ENCODE measurements at regions not wholly inside any gene's neighbourhood (a gene's known extent, or its start where the extent isn't known, plus 50 kb on each side); places are given as distances from the start of the nearest gene placed in this dataset.

GRCh38 chr10:125213541-125214282 is 53.3 kb upstream of the CTBP2 start:
- Histone ChIP-seq H3K4me3 (no peak overlapping the region), H3K9me3 (no peaks in the 10 kb centered on the region), H3K36me3 (no peaks in the 10 kb centered on the region), H3K4me1 (peaks cover 0 to 2% (median 0%) of the 10 kb centered on the region in 4 donors), H3K27ac (no peak overlapping the region), H3K27me3 (no peaks in the 10 kb centered on the region)
- no peak for DNase-seq
- intact Hi-C loops (cut with DNase I; ENCODE audit: low total_unique reads) = loop anchor here (1.0 to 5.0 kb wide), 2 partner anchors 26 to 1824 kb away; no protein-coding TSS in a partner anchor
- TF ChIP-seq POLR2AphosphoS5 (IDR thresholded peaks at IDR 0.05) (no peak), CTCF (IDR thresholded peaks at IDR 0.05) (no peak)
- WGBS, 2 donors (ENCODE audit: low coverage in 1 of 2) = 81 to 85% methylated on average over 5 to 10 of the region's 10 CpGs
- in situ Hi-C loops (cut with MboI; ENCODE audit: low pct_ligation_motif_present in 1 of 4, low pct_unique_long_range_greater_than_20kb in 1 of 4, low sequenced_read_pairs in 3 of 4) = no loop called here

GRCh38 chr10:125212150-125212809 is 51.9 kb upstream of the CTBP2 start:
- Histone ChIP-seq H3K9me3 (no peaks in the 10 kb centered on the region), H3K4me3 (no peak overlapping the region), H3K36me3 (no peaks in the 10 kb centered on the region), H3K27me3 (no peaks in the 10 kb centered on the region), H3K27ac (no peak overlapping the region), H3K4me1 (no peaks in the 10 kb centered on the region)
- 81 to 85% methylated on average over 3 to 6 of the region's 6 CpGs for WGBS, 2 donors (ENCODE audit: low coverage in 1 of 2)
- no peak for TF ChIP-seq CTCF (IDR thresholded peaks at IDR 0.05)
- TF ChIP-seq POLR2AphosphoS5 (IDR thresholded peaks at IDR 0.05) = no peak
- no peak for TF ChIP-seq POLR2A (IDR thresholded peaks at IDR 0.05)
- TF ChIP-seq EP300 (IDR thresholded peaks at IDR 0.05; ENCODE audit: low read depth) = no peak
- DNase-seq = no peak
- in situ Hi-C loops (cut with MboI; ENCODE audit: low pct_ligation_motif_present in 1 of 4, low pct_unique_long_range_greater_than_20kb in 1 of 4, low sequenced_read_pairs in 3 of 4) (no loop called here), intact Hi-C loops (cut with DNase I; ENCODE audit: low total_unique reads) (loop anchor here (5.0 kb wide), 1 partner anchor 1825 kb away; no protein-coding TSS in a partner anchor)

Small RNA genes lying in the stretch of these regions (small RNA-seq; reads per million reads assigned to genes)
- gene RPS27P18 = 0 reads per million in 4 donors
